OCI-LY1 (cell line): ENCODE measurements at regions not wholly inside any gene's neighbourhood (a gene's known extent, or its start where the extent isn't known, plus 50 kb on each side); places are given as distances from the start of the nearest gene placed in this dataset.
"Not testable (repeated sequence)": the region's sequence is repeated elsewhere in the genome, so short reads cannot be mapped to it uniquely, and the experiment has no call there.

Experiments used
- H2AFZ ChIP-seq: fragments of 200-600 bp; sonication (generic), shearing (Covaris generic); 2 replicates; pipeline ENCODE4 v1.6.0; 2014; ENCODE audit warnings: antibody characterized with exemption, mild to moderate bottlenecking, low read length
- H3F3A ChIP-seq: fragments of 200-600 bp; sonication (generic), shearing (Covaris generic); 2 replicates; pipeline ENCODE4 v1.6.0; 2014; ENCODE audit warnings: mild to moderate bottlenecking, antibody characterized with exemption, low read length, moderate library complexity; ENCODE audit not compliant: insufficient read depth
- H3K27ac ChIP-seq: fragments of 200-600 bp; sonication (generic); 2 replicates; pipeline ENCODE4 v1.5.1; 2014; ENCODE audit warnings: low read length, mixed run types, mild to moderate bottlenecking, low read depth; ENCODE audit not compliant: poor library complexity, severe bottlenecking
- H3K27me3 ChIP-seq: fragments of 200-600 bp; sonication (generic); 2 replicates; pipeline ENCODE4 v1.6.0; 2014; ENCODE audit warnings: antibody characterized with exemption, mild to moderate bottlenecking, low read length, moderate library complexity; ENCODE audit not compliant: insufficient read depth
- H3K36me3 ChIP-seq: fragments of 200-600 bp; sonication (generic); 2 replicates; pipeline ENCODE4 v1.6.1; 2014; ENCODE audit warnings: mild to moderate bottlenecking, antibody characterized with exemption, low read length, moderate library complexity, mixed read lengths; ENCODE audit not compliant: insufficient read depth
- H3K4me1 ChIP-seq: fragments of 200-600 bp; sonication (generic); 2 replicates; pipeline ENCODE4 v1.5.1; 2014; ENCODE audit warnings: mild to moderate bottlenecking, low read length, moderate library complexity; ENCODE audit not compliant: insufficient read depth, severe bottlenecking
- H3K4me2 ChIP-seq: fragments of 200-600 bp; sonication (generic), shearing (Covaris generic); 2 replicates; pipeline ENCODE4 v1.6.1; 2014; ENCODE audit warnings: low read length
- H3K4me3 ChIP-seq: fragments of 200-600 bp; sonication (generic); 2 replicates; pipeline ENCODE4 v1.5.1; 2014; ENCODE audit warnings: low read length, low read depth, mild to moderate bottlenecking, mixed read lengths; ENCODE audit not compliant: poor library complexity, severe bottlenecking
- H3K79me2 ChIP-seq: fragments of 200-600 bp; shearing (Covaris generic); 2 replicates; pipeline ENCODE4 v1.6.1; 2016; ENCODE audit warnings: mixed run types, low read length, mixed read lengths; ENCODE audit not compliant: insufficient read depth
- H3K9ac ChIP-seq: fragments of 200-600 bp; sonication (generic), shearing (Covaris generic); 2 replicates; pipeline ENCODE4 v1.6.1; 2014; ENCODE audit warnings: mild to moderate bottlenecking, low read length, mixed read lengths
- H3K9me2 ChIP-seq: fragments of 200-600 bp; sonication (generic), shearing (Covaris generic); 2 replicates; pipeline ENCODE4 v1.6.1; 2014; ENCODE audit warnings: low read depth, mild to moderate bottlenecking, low read length, mixed read lengths
- H3K9me3 ChIP-seq: fragments of 200-600 bp; shearing (Covaris generic); 2 replicates; pipeline ENCODE4 v1.6.1; 2014; ENCODE audit warnings: low read length, mixed read lengths
- H4K20me1 ChIP-seq: fragments of 200-600 bp; sonication (generic), shearing (Covaris generic); 2 replicates; pipeline ENCODE4 v1.6.0; 2016; ENCODE audit warnings: mild to moderate bottlenecking, low read length; ENCODE audit not compliant: insufficient read depth
- CTCF ChIP-seq: fragments of 200-600 bp; sonication (generic), shearing (Covaris generic); IDR thresholded peaks from 2 replicates; pipeline ENCODE4 v1.5.1; 2017; ENCODE audit warnings: mild to moderate bottlenecking, antibody characterized with exemption, low read length, moderate library complexity, mixed read lengths
- EZH2 ChIP-seq: fragments of 200-600 bp; sonication (generic), shearing (Covaris generic); IDR thresholded peaks from 2 replicates; pipeline ENCODE4 v1.8.0; 2017; ENCODE audit warnings: borderline replicate concordance, mixed run types, mild to moderate bottlenecking, antibody characterized with exemption, low read length, moderate library complexity, mixed read lengths

DNA sequence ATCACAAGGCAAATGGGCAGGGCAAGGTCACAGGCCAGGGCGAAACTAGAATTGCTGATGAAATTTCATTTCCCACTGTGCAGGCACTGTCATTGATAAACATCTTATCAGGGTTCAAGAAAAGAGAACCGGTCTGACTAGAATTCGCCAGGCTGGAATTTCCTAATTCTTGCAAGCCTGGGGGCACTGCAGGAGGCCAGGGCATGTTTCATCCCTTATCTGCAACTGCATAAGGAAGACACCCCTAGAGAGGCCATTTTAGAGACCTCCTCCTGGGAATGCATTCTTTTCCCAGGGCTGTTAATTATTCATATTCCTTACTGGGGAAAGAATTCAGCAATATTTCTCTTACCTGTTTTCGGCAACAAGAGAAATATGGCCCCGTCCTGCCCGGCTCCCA is 266.2 kb upstream of the CYLC2 start:
- no peak overlapping the region for H3K27ac ChIP-seq
- H3K9ac ChIP-seq: no peak overlapping the region
- no peak overlapping the region for H3K4me2 ChIP-seq
- TF ChIP-seq CTCF (no peak), EZH2 (no peak)
- H3K4me1 ChIP-seq: no peaks in the 10 kb centered on the region
- H2AFZ ChIP-seq: no peak overlapping the region
- no peaks in the 10 kb centered on the region for H3F3A ChIP-seq
- no peaks in the 10 kb centered on the region for H3K9me3 ChIP-seq
- H4K20me1 ChIP-seq: no peaks in the 10 kb centered on the region
- no peaks in the 10 kb centered on the region for H3K27me3 ChIP-seq
- no peaks in the 10 kb centered on the region for H3K36me3 ChIP-seq
- no peaks in the 10 kb centered on the region for H3K79me2 ChIP-seq
- H3K9me2 ChIP-seq: no peaks in the 10 kb centered on the region
- no peak overlapping the region for H3K4me3 ChIP-seq

DNA sequence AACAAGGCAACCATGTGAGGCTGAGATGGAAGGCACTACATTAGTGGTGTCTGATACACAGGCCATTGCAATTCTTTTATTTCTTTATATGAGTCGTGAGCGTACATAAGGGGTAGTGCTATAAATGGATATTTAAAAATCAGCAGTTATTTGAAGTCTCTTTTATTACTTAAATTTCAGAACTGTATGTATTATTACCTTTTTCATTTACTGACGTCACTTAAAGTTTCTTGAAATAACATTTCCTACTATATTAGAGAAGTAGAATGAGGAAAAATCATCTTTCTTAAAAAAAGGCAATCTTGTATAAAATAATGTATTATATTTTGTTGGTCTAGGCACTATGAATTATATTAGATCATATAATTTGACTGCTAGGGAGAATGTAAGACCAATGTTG is 280.9 kb upstream of the CYLC2 start:
- Histone ChIP-seq H3K9ac (no peak overlapping the region), H3K27me3 (no peaks in the 10 kb centered on the region), H4K20me1 (no peaks in the 10 kb centered on the region), H3K9me3 (no peaks in the 10 kb centered on the region), H3F3A (no peaks in the 10 kb centered on the region), H2AFZ (no peak overlapping the region), H3K27ac (no peak overlapping the region), H3K36me3 (no peaks in the 10 kb centered on the region), H3K4me2 (no peak overlapping the region), H3K79me2 (no peaks in the 10 kb centered on the region), H3K9me2 (no peaks in the 10 kb centered on the region), H3K4me3 (no peak overlapping the region), H3K4me1 (no peaks in the 10 kb centered on the region)
- TF ChIP-seq CTCF: no peak
- no peak for TF ChIP-seq EZH2

DNA sequence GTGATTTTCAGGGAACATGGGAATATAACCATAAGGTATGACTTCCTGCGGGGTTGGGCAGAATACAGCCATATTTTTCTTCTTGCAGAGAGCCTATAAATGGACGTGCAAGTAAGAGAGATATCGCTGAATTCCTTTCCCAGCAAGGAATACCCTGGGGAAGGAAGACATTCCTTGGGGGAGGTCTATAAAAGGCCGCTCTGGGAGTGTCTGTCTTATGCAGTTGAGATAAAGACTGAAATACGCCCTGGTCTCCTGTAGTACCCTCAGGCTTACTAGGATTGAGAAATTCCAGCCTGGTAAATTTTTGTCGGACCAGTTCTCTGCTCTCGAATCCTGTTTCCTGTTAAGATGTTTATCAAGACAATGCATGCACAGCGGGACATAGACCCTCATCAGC is 282.2 kb upstream of the CYLC2 start:
- H3K4me1 ChIP-seq, H3K4me3 ChIP-seq, H3K79me2 ChIP-seq, H3K27ac ChIP-seq, H3K4me2 ChIP-seq, H3K9me3 ChIP-seq, H3K27me3 ChIP-seq, H3K9me2 ChIP-seq, H2AFZ ChIP-seq, H3K9ac ChIP-seq, H3F3A ChIP-seq, H4K20me1 ChIP-seq, H3K36me3 ChIP-seq: not testable (repeated sequence)

DNA sequence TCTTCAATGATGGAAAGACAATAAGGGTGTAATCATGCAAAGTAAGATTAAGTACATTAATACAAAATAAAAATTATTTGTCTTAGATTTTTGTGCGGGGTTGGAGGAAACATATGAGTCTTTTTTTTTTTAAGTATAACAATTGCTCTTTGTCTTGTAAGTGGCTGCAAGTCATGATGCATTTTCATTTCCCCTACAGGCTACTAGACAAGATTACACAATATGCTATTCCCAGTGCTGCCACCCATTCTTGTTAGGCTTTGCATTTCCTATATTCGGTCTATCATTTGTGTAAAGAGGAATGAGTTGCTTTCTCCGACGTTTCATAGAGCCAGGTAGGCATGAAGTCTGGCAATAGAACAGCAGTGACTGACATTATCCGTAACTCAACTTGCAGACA is 294.2 kb upstream of the CYLC2 start:
- Histone ChIP-seq H3K36me3 (no peaks in the 10 kb centered on the region), H3K9me3 (no peaks in the 10 kb centered on the region), H3K4me3 (no peak overlapping the region), H2AFZ (no peak overlapping the region), H3K9ac (no peak overlapping the region), H3K4me2 (no peak overlapping the region), H3K27ac (no peak overlapping the region), H3K4me1 (no peaks in the 10 kb centered on the region), H3K9me2 (no peaks in the 10 kb centered on the region), H3F3A (no peaks in the 10 kb centered on the region), H4K20me1 (no peaks in the 10 kb centered on the region), H3K79me2 (no peaks in the 10 kb centered on the region), H3K27me3 (no peaks in the 10 kb centered on the region)
- TF ChIP-seq EZH2 (no peak), CTCF (no peak)
